KMS-11 (cell line): ENCODE measurements at regions not wholly inside any gene's neighbourhood (a gene's known extent, or its start where the extent isn't known, plus 50 kb on each side); places are given as distances from the start of the nearest gene placed in this dataset.

Experiments
- H2AFZ ChIP-seq: fragments of 200-600 bp; sonication (generic); 2 replicates; pipeline ENCODE4 v1.6.1; 2016; ENCODE audit warnings: antibody characterized with exemption, mixed run types, low read depth
- H3K27ac ChIP-seq: fragments of 200-600 bp; sonication (generic); 2 replicates; pipeline ENCODE4 v1.6.1; 2016; ENCODE audit warnings: mild to moderate bottlenecking, mixed run types
- H3K27me3 ChIP-seq: fragments of 200-600 bp; sonication (generic); 2 replicates; pipeline ENCODE4 v1.6.1; 2017; ENCODE audit warnings: mild to moderate bottlenecking, low read depth, mixed run types, moderate library complexity; ENCODE audit not compliant: insufficient read depth
- H3K36me3 ChIP-seq: fragments of 200-600 bp; sonication (generic); 2 replicates; pipeline ENCODE4 v1.6.1; 2017; ENCODE audit warnings: mild to moderate bottlenecking, mixed run types; ENCODE audit not compliant: insufficient read depth
- H3K4me1 ChIP-seq: fragments of 200-600 bp; sonication (generic); 2 replicates; pipeline ENCODE4 v1.6.1; 2016; ENCODE audit warnings: mild to moderate bottlenecking, low read depth, mixed run types; ENCODE audit not compliant: poor library complexity, severe bottlenecking
- H3K4me2 ChIP-seq: fragments of 200-600 bp; sonication (generic); 2 replicates; pipeline ENCODE4 v1.7.0; 2016; ENCODE audit warnings: mild to moderate bottlenecking, mixed run types
- H3K4me3 ChIP-seq: fragments of 200-600 bp; sonication (generic); IDR thresholded peaks from 2 replicates; pipeline ENCODE4 v1.6.1; 2017; ENCODE audit warnings: low read depth, low read length, mixed read lengths; ENCODE audit not compliant: insufficient read depth
- H3K79me2 ChIP-seq: fragments of 200-600 bp; sonication (generic); 2 replicates; pipeline ENCODE4 v1.6.1; 2016; ENCODE audit warnings: low read depth, mixed run types; ENCODE audit not compliant: insufficient read depth
- H3K9ac ChIP-seq: fragments of 200-600 bp; sonication (generic); 2 replicates; pipeline ENCODE4 v1.6.1; 2016; ENCODE audit warnings: mild to moderate bottlenecking, mixed run types
- H4K20me1 ChIP-seq: fragments of 200-600 bp; sonication (generic); 2 replicates; pipeline ENCODE4 v1.6.1; 2016; ENCODE audit warnings: mild to moderate bottlenecking, mixed run types; ENCODE audit not compliant: insufficient read depth
- CTCF ChIP-seq: fragments of 200-600 bp; sonication (generic); conservative IDR thresholded peaks from 2 replicates; pipeline ENCODE4 v1.6.1; 2017; ENCODE audit warnings: low read depth, mild to moderate bottlenecking, antibody characterized with exemption, low read length, moderate library complexity, mixed read lengths

- TF ChIP-seq CTCF = no peak
- Histone ChIP-seq H3K4me1 (no peaks in the 10 kb centered on the region), H3K27ac (no peak overlapping the region), H3K4me3 (no peak overlapping the region), H3K9ac (no peak overlapping the region), H4K20me1 (no peaks in the 10 kb centered on the region), H2AFZ (no peak overlapping the region), H3K79me2 (no peaks in the 10 kb centered on the region), H3K4me2 (no peak overlapping the region), H3K36me3 (no peaks in the 10 kb centered on the region), H3K27me3 (peaks cover 67% of the 10 kb centered on the region)
Observed at GRCh38 chr1:5758000-5758858, 234.0 kb downstream of the NPHP4 start.

GRCh38 chr1:5757187-5757805 lies 234.9 kb downstream of the NPHP4 start:
- TF ChIP-seq CTCF = no peak
- Histone ChIP-seq H3K79me2 (no peaks in the 10 kb centered on the region), H4K20me1 (no peaks in the 10 kb centered on the region), H3K27ac (no peak overlapping the region), H3K27me3 (peaks cover 71% of the 10 kb centered on the region), H3K4me2 (no peak overlapping the region), H3K4me1 (no peaks in the 10 kb centered on the region), H3K36me3 (no peaks in the 10 kb centered on the region), H3K9ac (no peak overlapping the region), H2AFZ (no peak overlapping the region), H3K4me3 (no peak overlapping the region)

- peaks cover 73% of the 10 kb centered on the region for H3K27me3 ChIP-seq
- no peaks in the 10 kb centered on the region for H3K4me1 ChIP-seq
- H3K79me2 ChIP-seq = no peaks in the 10 kb centered on the region
- H3K4me3 ChIP-seq = no peak overlapping the region
- TF ChIP-seq CTCF = no peak
- no peak overlapping the region for H2AFZ ChIP-seq
- no peak overlapping the region for H3K4me2 ChIP-seq
- H4K20me1 ChIP-seq = no peaks in the 10 kb centered on the region
- H3K9ac ChIP-seq = no peak overlapping the region
- H3K27ac ChIP-seq = no peak overlapping the region
- H3K36me3 ChIP-seq = no peaks in the 10 kb centered on the region
Observed at GRCh38 chr1:5756434-5757186, 235.6 kb downstream of the NPHP4 start.

DNA sequence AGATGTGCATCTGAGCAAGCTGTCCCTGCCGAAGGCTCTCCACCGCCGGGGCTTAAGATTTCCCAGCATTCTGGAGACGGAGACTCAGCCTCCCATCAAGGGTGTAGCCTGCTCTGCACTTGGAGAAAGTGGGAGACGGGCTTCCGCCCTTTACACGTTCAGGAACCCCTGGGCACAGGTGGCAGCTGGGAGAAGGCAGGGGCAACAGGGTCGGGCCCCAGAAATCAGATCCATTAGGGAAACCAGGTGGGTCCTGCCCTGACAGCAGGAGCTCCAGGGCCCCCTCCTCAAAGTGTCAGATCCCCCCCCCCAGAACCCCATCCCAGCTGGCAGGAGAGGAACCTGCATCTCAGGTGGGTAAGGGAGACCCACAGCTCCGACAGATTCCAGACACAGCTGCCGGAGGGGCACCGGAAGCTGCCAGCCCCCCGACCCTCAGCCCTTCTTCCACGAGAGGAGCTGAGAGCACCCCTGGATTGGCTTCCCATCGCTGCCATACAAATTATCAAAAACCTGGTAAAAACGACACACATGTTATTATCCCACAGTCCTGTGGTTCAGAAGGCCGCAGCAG lies 236.6 kb downstream of the NPHP4 start:
- no peaks in the 10 kb centered on the region for H3K79me2 ChIP-seq
- H3K4me3 ChIP-seq = no peak overlapping the region
- no peak overlapping the region for H2AFZ ChIP-seq
- H4K20me1 ChIP-seq = no peaks in the 10 kb centered on the region
- H3K4me2 ChIP-seq = no peak overlapping the region
- H3K27ac ChIP-seq = no peak overlapping the region
- TF ChIP-seq CTCF = no peak
- no peaks in the 10 kb centered on the region for H3K4me1 ChIP-seq
- H3K27me3 ChIP-seq = peaks cover 80% of the 10 kb centered on the region
- no peak overlapping the region for H3K9ac ChIP-seq
- no peaks in the 10 kb centered on the region for H3K36me3 ChIP-seq
